Gastrocnemius medialis (tissue), 4 donors: ENCODE measurements at regions not wholly inside any gene's neighbourhood (a gene's known extent, or its start where the extent isn't known, plus 50 kb on each side); places are given as distances from the start of the nearest gene placed in this dataset.

ENCODE experiments used
- POLR2A ChIP-seq, 2 donors: fragments of 450-650 bp; IDR thresholded peaks; one replicate each; pipeline ENCODE4 v1.6.1; 2017; ENCODE audit warnings: antibody characterized with exemption in 2 of 2, mild to moderate bottlenecking in 2 of 2, moderate library complexity in 2 of 2
- TF ChIP-seq, protein P1 (sequence below), 5 experiments: fragments of 450-650 bp in 3 of 5; fragments of 200-600 bp in 2 of 5; sonication (generic) in 2 of 5; IDR thresholded peaks in 4 of 5; conservative IDR thresholded peaks in 1 of 5; 1 replicate in 4 of 5; 2 replicates in 1 of 5; pipeline ENCODE4 v1.5.1; 2016 to 2019; ENCODE audit warnings: antibody characterized with exemption in 5 of 5, mild to moderate bottlenecking in 3 of 5, moderate library complexity in 3 of 5

DNA sequence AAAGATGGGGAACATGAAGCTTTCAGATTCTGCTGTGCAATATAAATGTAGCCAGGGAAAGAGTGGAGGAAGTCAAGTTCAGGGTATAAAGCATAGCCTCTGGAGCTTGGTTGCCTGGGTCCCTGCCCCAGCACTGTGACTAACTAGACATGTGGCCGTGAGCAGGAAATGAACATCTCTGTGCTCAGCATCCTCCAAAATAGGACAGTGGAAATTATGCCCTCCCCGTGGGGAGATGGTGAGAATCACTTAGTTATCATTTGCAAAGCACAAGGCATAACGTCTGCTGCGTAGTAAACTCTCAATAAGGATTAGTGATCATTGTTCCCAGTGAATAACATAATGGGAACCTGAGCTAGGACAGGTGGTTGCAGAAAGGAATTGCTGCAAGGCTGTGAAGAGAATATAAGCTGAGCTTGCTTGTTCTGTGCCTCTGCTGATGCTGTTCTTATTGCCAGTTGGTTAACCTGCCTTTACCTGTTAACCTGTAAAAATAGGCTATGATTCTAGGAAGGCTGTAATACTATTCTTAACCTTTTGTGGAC, 441.0 kb downstream of the COG6 start:
- TF ChIP-seq POLR2A (IDR thresholded peaks at IDR 0.05): no peak
- TF ChIP-seq, protein P1, sequence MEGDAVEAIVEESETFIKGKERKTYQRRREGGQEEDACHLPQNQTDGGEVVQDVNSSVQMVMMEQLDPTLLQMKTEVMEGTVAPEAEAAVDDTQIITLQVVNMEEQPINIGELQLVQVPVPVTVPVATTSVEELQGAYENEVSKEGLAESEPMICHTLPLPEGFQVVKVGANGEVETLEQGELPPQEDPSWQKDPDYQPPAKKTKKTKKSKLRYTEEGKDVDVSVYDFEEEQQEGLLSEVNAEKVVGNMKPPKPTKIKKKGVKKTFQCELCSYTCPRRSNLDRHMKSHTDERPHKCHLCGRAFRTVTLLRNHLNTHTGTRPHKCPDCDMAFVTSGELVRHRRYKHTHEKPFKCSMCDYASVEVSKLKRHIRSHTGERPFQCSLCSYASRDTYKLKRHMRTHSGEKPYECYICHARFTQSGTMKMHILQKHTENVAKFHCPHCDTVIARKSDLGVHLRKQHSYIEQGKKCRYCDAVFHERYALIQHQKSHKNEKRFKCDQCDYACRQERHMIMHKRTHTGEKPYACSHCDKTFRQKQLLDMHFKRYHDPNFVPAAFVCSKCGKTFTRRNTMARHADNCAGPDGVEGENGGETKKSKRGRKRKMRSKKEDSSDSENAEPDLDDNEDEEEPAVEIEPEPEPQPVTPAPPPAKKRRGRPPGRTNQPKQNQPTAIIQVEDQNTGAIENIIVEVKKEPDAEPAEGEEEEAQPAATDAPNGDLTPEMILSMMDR (IDR thresholded peaks at IDR 0.05 in 4 of 5, conservative IDR thresholded peaks at IDR 0.05 in 1 of 5): no peak
